RWPE1 (cell line): ENCODE measurements at regions not wholly inside any gene's neighbourhood (a gene's known extent, or its start where the extent isn't known, plus 50 kb on each side); places are given as distances from the start of the nearest gene placed in this dataset.

Experiments
- CTCF ChIA-PET: fragments of 350-600 bp; sonication (Branson Sonifier 250); formaldehyde crosslinking; extraction: SDS; loops from one replicate; lab custom pipeline; 2021; lab: Yijun Ruan, JAX
- POLR2A ChIA-PET: fragments of 400-600 bp; formaldehyde crosslinking; extraction: SDS; loops from one replicate; lab custom pipeline; 2020; ENCODE audit warnings: antibody characterized with exemption; ENCODE audit not compliant: low non-redundant PET; lab: Yijun Ruan, JAX
- DNase-seq: peaks from one replicate; pipeline ENCODE4 v3.0.0; 2012; ENCODE audit warnings: low spot score
- H3K27ac ChIP-seq: fragments of 450-650 bp; 2 replicates; pipeline ENCODE4 v1.5.1; 2017
- CTCF ChIP-seq: fragments of 450-650 bp; conservative IDR thresholded peaks from 2 replicates; pipeline ENCODE4 v1.5.1; 2017; ENCODE audit warnings: low read depth, mild to moderate bottlenecking

- H3K27ac ChIP-seq = no peak overlapping the region
- no peak for TF ChIP-seq CTCF
- CTCF ChIA-PET = interaction anchor here (0.6 kb wide), 1 partner anchor 351 kb away, joined by 3 read pairs; no protein-coding TSS in a partner anchor
- POLR2A ChIA-PET = no interaction called here
- DNase-seq = no peak
Observed at GRCh38 chr4:155010376-155010775, 198.1 kb upstream of the NPY2R start.

GRCh38 chr4:155011163-155011780 is 197.2 kb upstream of the NPY2R start:
- no peak for DNase-seq
- ChIA-PET CTCF (interaction anchor here (1.3 kb wide), 1 partner anchor 204 kb away, joined by 4 read pairs; no protein-coding TSS in a partner anchor), POLR2A (no interaction called here)
- no peak overlapping the region for H3K27ac ChIP-seq
- no peak for TF ChIP-seq CTCF

GRCh38 chr4:155012469-155012868 is 196.0 kb upstream of the NPY2R start:
- POLR2A ChIA-PET = no interaction called here
- H3K27ac ChIP-seq = no peak overlapping the region
- TF ChIP-seq CTCF = no peak
- CTCF ChIA-PET = interaction anchor here (1.3 kb wide), 1 partner anchor 205 kb away, joined by 4 read pairs; no protein-coding TSS in a partner anchor
- DNase-seq = no peak

GRCh38 chr4:155017426-155017825 is 191.0 kb upstream of the NPY2R start:
- no peak overlapping the region for H3K27ac ChIP-seq
- POLR2A ChIA-PET = no interaction called here
- CTCF ChIA-PET = no interaction called here
- DNase-seq = no peak
- TF ChIP-seq CTCF = no peak

GRCh38 chr4:155025762-155026457 is 182.5 kb upstream of the NPY2R start:
- TF ChIP-seq CTCF = no peak
- ChIA-PET POLR2A (no interaction called here), CTCF (interaction anchor here (0.7 kb wide), 1 partner anchor 716 kb away, joined by 4 read pairs; no protein-coding TSS in a partner anchor)
- H3K27ac ChIP-seq = no peak overlapping the region
- DNase-seq = peak; percentile 4

GRCh38 chr4:155026715-155027114 is 181.7 kb upstream of the NPY2R start:
- CTCF ChIA-PET = no interaction called here
- H3K27ac ChIP-seq = no peak overlapping the region
- no peak for DNase-seq
- POLR2A ChIA-PET = no interaction called here
- no peak for TF ChIP-seq CTCF
